OCI-LY3 (cell line): ENCODE measurements at regions not wholly inside any gene's neighbourhood (a gene's known extent, or its start where the extent isn't known, plus 50 kb on each side); places are given as distances from the start of the nearest gene placed in this dataset.

Source experiments
- EZH2phosphoT487 ChIP-seq: fragments of 200-600 bp; shearing (Covaris generic); IDR thresholded peaks from 2 replicates; pipeline ENCODE4 v1.6.1; 2018; ENCODE audit warnings: antibody characterized with exemption, mixed run types, low read depth
- TF ChIP-seq, protein P1 (sequence below): fragments of 200-600, 300-600 bp; sonication (generic); IDR thresholded peaks from 2 replicates; pipeline ENCODE4 v1.5.1; 2014; ENCODE audit warnings: antibody characterized with exemption, low read length, low read depth

DNA sequence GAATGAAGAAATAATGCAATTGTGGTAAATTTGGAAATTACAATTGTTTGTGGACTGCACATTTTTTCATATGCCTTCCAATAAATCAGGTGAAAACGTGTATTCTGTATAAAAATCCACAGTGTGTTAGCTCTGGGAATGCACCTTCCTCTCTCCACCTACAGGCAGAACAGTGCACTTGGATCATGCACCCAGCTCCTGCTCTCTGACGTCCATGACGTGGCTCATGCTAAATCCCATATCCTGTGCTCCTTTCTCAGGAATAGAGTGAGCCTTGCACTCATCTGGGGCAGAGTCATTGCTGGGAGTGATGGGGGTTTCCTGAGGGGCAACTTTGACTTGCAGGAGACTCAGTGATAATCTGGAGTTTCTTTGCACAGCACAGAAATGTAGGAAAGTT is 1282.1 kb downstream of the TMEM121 start:
- no peak for TF ChIP-seq EZH2phosphoT487
- TF ChIP-seq, protein P1, sequence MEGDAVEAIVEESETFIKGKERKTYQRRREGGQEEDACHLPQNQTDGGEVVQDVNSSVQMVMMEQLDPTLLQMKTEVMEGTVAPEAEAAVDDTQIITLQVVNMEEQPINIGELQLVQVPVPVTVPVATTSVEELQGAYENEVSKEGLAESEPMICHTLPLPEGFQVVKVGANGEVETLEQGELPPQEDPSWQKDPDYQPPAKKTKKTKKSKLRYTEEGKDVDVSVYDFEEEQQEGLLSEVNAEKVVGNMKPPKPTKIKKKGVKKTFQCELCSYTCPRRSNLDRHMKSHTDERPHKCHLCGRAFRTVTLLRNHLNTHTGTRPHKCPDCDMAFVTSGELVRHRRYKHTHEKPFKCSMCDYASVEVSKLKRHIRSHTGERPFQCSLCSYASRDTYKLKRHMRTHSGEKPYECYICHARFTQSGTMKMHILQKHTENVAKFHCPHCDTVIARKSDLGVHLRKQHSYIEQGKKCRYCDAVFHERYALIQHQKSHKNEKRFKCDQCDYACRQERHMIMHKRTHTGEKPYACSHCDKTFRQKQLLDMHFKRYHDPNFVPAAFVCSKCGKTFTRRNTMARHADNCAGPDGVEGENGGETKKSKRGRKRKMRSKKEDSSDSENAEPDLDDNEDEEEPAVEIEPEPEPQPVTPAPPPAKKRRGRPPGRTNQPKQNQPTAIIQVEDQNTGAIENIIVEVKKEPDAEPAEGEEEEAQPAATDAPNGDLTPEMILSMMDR = no peak
